Urothelium cell line (cell line): ENCODE measurements at regions not wholly inside any gene's neighbourhood (a gene's known extent, or its start where the extent isn't known, plus 50 kb on each side); places are given as distances from the start of the nearest gene placed in this dataset.
"Not testable (repeated sequence)": the region's sequence is repeated elsewhere in the genome, so short reads cannot be mapped to it uniquely, and the experiment has no call there.

Experiments
- DNase-seq: peaks from one replicate; pipeline ENCODE4 v3.0.0; 2011; ENCODE audit warnings: low spot score, mixed read lengths
- FAIRE-seq: peaks from 2 replicates; lab custom pipeline; 2011; peaks lifted over from hg19 to GRCh38; lab: Jason Lieb, UNC

DNA sequence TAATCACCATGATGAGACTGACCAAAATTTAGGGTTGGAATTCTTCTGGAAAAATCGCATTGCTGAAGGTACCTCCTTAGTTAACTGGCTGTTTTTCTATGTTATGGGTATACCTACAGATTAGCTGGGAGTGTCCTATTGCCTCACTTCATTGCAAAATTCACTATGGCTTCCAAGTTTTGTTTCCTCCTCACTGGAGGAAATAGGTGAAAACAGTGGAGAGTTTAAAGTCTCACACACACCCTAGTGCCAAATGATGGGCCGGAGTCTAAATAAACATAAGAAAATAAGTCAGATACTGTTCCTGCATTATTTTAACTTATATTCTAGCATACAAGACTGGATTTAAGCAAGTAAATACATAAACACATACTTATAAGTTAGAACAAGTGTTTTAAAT is 98.2 kb downstream of the AHR start:
- DNase-seq, result no peak
- no peak for FAIRE-seq

DNA sequence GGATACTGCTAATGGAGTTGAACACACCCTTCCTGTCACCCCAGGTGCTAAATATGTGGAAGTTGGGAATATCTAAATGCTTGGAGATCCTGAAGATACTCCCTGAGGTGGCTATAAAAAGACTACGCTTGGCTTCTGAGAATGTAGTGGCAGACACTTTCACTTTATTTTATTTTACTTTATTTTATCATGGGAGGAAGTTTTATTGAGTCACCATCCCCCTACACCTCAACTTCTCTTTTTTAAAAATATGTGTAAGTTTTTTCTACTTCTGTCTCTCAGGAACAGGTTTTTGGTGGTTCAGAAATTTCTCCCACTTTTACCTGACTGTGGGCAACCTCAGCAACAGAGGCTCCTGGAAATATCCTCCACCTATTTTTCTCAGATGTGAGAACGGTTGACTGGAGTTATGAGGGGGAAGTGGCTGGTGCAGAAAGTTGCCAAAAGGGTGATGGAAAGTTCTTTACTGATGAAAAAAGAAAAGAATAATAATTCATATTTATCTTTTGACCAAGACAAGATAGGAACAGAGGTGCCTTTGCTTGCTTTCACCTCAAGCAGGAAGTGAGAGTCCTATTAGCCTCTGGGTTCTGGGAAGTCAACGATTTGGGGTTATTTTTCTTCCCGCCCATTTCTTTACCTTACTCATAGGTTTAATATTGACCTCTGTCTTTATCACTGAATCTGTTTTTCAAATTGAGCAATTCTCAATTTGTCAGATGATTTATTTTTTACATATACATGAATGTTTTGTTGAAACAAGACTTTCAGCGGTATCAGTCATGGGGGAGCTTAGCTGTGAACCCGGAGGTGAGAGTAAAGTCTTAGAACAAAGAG is 103.6 kb downstream of the AHR start:
- FAIRE-seq (no peak), DNase-seq (no peak)

DNA sequence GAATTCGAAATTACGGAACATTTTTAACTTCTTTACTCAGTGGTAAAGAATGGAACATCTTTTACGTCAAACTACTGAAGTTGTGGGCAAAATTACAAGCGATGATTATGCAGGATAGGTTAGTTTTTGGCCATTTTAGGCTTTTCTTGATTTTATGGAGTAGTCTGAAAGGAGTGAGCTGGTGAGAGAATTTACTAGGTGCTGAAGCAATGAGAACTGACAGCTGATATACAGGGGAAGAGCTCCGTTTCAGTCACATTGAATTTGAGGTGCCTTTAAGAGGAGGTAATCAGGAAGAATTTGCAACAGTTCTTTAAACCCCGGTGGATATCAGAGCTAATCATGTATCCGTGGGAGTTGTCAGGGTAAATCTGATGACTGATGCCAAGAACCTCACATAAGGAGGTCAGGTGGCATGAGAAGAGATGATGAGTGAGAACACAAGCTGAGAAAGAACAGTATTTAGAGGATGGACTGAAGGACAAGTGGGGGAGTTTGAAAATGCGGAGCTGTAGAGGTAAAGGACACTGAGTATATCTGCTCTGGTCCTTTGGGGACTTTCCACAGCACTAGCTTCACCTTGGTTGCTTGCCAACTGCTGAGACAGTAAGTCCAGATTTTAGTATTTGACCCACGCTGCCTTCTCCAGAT is 104.3 kb downstream of the AHR start:
- no peak for DNase-seq
- FAIRE-seq, result no peak

DNA sequence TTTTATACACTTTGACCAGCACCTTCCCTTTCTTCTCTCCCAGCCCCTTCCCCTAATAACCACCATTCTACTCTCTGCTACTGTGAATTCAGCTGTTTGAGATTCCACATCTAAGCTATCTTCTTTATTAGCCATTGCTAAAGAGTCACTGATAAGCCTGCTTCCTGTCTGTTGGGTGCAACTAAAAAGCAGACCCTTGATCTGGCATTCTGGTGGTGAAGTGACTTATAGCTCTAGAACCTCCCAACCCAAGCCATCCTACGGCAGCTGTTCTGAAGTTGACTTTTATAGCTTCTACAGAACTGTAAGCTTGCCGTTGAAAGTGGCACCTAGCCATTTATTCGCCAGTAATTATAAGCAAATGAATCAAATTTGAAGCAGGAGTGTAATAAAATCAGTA is 105.6 kb downstream of the AHR start:
- DNase-seq (no peak), FAIRE-seq (no peak)

DNA sequence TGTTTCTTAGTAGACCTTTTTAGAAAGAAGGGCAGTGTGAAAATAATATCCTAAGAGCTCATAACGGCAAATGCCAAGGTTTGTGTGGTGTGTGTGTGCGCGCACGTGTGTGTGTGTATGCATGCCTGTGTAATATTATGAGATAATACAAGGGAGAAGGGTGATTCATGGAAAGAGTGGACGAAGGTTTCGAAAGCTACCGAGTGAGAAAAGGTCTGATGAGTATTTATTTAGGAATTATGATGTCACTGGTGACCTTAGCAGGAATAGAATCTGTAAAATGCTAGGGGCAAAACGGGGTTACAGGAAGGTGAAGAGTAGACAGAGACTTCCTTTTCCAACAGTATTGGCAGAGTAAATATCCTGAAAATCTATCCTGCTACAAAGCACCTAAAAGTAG is 107.3 kb downstream of the AHR start:
- peak; percentile 45 for DNase-seq
- peak; percentile 63 for FAIRE-seq

DNA sequence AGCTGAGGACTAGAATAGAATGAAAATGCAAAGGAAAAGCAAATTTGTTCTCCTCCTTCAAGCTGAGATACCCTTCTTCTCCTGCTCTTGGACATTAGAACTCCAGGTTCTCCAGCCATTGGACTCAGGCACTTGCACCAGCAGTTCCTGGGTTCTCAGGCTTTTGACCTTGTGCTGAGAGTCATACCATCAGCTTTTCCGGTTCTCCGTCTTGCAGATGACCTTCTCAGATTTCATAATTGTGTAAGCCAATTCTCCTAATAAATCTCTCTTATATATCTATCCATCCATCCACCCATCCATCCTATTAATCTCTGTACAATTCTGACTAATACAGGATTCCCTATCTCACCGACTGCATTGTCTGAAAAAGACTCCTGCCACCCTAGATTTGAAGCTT is 108.3 kb downstream of the AHR start:
- DNase-seq, result no peak
- FAIRE-seq, result no peak

DNA sequence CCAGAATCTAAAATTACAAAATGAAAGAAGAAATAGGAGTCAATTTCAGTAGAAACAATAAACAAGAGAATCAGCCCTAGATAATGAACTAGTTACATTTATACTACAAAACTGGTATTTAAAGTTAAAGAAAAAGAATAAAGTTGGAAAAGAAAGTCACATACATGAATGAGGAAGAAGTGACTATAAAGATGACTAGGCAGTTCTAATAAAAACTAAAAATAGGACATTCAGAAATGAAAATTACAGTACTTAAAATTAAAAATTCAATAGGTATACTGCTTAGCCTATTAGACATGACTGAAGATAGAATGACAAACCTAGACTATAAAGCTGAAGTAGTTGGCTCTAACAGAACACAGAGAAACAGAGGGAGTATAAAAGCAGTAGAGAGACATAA is 108.8 kb downstream of the AHR start:
- no peak for DNase-seq
- FAIRE-seq, result no peak

DNA sequence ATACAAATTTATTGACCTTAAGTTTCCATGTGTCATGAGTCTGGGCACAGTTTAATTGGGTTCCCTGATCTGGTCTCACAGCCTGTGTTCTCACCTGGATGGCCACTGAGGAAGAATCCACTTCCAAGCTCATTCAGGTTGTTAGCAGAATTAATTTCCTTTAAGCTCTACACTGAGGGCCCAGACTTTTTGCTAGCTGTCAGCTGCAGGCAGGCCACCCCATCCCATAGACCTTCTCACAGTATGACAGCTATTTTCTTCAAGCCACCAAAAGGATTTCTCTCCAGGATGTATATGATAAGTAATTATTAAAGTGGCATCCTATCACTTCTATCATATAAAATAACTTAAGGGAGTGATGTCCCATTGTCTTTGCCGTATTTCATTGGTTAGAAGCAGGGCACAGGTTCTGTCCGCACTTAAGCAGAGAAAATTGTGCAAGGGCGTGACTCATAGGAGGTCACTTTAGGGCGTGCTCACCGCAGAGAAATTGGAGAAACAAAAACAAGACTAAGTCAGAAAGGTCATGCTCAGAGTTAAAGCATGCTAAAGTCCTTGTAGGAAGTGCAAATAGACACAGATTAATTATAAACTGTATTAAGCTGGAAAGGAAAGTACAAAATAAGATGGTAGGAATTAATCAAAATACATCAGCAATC is 109.9 kb downstream of the AHR start:
- no peak for FAIRE-seq
- peak; percentile 70 for DNase-seq

DNA sequence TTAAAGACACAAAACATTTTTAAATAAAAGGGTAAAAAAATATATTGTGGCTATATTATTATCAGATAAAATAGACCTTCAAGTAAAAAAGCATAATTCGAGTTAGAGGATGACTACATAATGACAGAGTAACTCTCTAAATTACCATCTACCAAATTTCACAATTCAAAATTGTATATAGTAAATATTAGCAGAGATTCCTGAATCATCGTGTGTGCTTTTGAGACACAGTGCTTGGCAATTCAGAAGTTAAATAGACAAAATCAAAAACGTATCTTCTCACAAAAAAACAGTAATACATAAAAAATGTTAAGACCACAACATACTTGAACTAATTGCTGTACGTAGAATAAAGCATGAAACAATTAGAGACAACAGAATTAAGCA is 110.4 kb downstream of the AHR start:
- FAIRE-seq, result no peak
- no peak for DNase-seq

DNA sequence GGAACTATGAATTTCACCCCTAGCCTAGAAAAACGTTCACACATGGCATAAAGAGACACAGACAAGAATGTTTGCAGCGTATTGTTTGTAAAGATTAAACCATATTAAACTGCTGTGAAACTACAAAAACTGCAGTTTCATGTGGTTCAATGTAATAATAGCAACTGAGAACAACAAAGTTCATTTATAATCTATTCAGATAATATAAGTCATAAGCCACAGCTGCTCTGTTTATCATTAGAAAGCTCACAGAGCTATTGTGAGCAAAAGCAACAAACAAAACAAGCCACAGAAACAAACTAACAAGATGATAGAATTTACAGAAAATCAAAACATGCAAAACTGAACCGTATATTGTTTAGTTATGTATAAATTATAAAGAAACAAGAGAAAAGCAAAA is 113.5 kb downstream of the AHR start:
- DNase-seq (no peak), FAIRE-seq (no peak)

DNA sequence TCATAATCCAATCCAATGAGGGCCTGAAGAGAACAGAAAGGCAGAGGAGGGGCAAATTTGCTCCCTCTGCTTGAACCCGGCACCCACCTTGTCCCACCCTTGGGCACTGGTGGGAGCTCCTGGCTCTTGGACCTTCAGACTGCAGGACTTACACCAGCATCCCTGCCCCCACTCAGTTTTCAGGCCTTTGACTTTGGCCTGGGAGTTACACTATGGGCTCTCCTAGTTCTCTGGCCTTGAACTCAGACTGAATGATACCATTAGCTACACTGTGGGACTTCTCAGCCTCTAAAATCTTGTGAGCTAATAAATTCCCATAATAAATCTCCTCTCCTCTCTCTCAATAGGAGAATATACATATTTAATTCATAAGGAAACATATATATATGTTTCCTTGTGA is 114.4 kb downstream of the AHR start:
- no peak for FAIRE-seq

DNA sequence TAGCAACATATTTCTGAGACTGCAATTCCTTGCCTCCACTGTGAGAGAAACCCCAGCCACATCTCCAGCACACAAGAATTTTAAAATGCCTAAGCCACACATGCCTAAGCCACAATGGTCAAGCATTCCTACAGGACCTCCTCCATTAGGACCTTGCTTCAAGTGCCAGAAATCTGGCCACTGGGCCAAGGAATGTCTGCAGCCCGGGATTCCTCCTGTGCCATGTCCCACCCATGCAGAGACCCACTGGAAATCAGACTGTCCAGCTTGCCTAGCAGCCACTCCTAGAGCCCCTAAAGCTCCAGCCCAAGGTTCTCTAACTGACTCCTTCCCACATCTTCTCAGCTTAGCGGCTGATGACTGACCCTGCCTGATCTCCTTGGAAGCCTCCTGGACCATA is 117.5 kb downstream of the AHR start:
- FAIRE-seq, result no peak
- no peak for DNase-seq

More for the DNA sequence above, 114.4 kb downstream of the AHR start:
- DNase-seq, result no peak

DNA sequence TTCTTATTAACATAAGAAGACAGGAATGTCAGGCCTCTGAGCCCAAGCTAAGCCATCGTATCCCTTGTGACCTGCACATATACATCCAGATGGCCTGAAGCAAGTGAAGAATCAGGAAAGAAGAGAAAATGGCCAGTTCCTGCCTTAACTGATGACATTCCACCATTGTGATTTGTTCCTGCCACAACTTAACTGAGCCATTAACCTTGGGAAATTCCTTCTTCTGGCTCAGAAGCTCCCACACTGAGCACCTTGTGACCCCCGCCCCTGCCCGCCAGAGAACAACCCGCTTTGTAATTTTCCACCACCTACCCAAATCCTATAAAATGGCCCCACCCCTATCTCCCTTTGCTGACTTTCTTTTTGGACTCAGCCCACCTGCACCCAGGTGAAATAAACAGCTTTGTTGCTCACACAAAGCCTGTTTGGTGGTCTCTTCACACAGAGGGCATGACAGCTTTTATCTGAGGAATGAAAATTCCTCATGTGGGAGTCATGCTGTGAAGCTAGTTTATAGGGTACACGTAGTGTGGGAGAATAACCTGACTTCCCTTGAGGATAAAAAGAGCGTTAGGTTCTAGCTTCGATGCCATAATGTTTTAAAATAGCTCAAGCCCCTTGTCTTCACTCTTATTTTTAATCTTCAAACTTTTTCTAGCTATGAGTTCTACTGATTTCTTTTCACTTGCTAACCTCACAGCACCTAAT is 122.0 kb downstream of the AHR start:
- DNase-seq, result peak; percentile 42
- not testable (repeated sequence) for FAIRE-seq

DNA sequence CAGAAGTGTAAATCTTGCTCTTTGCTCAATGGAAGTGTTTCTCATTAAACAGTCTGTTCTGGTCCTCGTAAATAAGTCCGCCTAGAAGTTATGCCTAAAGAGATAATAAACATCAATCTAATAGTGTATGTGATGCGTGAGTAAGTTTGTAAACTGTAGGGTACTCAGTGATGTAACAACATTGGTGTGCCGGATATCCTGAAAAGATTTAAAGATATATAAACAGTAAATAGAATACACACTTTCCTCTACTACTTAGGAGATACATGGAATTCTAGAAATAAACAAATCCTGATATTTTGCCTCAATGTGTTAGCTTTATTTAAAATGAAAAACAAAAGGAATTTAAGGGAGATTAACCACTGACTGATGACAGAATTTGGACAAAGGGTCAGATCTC is 123.5 kb downstream of the AHR start:
- DNase-seq (no peak), FAIRE-seq (no peak)

DNA sequence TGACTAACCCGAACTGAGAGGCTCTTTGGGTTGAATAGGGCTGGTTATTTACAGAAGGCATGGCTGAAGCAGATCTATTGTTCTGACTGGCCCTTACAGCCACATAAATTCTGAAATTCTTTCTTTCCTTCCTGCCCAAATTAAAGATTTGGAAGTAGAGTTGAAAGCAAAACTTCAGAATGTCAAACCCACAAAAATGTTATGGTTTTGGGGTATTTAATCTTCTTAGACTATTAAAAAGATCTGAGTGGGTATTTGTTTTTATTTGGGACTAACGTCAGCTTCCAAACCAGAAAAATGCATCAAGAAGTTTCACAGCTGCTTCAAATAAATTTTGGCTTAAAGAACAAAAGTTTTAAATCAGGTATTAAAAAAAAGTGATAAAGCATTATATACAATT is 124.5 kb downstream of the AHR start:
- DNase-seq, result peak; percentile 12
- no peak for FAIRE-seq

DNA sequence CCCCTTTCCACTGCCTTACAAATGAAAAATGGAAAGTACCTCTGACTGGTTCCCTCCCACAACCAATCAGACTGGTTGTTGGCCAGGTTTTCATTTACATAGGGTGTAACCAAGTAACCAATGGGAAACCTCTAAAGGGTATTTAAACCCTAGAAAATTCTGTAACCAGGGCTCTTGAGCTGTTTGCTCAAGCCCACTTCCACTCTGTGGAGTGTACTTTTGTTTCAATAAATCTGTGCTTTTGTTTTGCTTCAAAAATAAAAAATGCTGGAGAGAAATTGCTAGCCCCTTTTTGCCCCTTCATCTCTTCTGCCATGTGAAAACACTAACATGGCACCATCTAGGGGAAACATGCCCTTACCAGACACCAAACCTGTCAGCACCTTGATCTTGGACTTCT is 129.5 kb downstream of the AHR start:
- DNase-seq, result no peak
- peak; percentile 23 for FAIRE-seq

DNA sequence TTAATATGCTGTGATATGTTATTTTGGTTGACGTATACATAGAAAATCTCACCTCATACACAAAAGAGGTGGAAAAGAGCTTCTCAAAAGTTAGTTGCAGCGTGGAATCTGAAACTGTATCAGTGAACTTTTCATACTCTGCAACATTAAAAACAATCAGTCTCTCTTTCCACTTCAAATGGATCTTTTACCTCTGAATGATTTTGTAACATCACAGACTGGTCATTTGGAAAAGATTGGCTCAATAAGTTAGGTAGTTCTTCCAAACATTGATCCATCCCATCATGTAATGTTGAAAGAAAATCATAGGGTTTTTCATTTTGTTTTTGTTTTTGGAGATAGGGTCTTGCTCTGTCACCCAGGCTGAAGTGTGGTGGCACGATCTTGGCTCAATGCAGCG is 131.1 kb downstream of the AHR start:
- FAIRE-seq, result no peak
- DNase-seq, result no peak

DNA sequence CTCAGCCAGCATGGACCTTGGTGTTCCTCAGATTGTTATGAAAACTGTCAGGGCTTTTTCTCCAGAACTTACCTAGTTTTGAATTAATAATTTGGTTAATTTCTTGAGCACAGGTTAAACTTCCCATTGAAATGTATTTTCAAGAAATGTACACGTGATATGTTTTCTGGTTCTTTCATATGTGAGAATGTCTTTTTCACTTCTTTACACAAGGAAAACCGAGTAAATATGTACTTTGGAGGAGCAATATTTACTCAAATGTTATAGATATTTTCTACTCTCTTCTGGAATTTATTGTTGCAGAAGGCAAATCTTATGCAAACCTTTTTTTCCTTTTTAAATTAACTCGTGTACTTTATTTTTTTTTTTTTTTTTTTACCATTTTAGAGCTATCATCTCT is 134.3 kb downstream of the AHR start:
- FAIRE-seq, result no peak
- no peak for DNase-seq

DNA sequence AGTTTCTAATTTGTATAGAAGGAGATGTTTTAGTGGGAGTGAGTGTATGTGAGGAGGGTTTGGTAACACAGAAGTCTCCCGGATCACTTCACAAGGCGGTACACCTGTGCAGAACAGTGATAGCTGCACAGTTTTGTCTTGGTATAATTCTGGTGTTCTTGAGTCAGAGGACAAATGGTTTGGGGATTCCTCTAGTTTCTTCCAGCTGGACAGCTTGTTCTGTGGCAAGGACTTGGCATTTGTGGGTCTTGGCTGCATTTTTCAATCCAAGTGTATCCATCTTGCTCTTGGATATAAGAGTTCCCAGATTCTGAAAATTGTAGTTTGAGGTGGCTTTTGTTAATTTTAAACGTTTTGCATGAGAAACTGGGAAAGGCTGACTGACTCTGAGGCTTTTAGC is 135.7 kb downstream of the AHR start:
- DNase-seq, result no peak
- no peak for FAIRE-seq

DNA sequence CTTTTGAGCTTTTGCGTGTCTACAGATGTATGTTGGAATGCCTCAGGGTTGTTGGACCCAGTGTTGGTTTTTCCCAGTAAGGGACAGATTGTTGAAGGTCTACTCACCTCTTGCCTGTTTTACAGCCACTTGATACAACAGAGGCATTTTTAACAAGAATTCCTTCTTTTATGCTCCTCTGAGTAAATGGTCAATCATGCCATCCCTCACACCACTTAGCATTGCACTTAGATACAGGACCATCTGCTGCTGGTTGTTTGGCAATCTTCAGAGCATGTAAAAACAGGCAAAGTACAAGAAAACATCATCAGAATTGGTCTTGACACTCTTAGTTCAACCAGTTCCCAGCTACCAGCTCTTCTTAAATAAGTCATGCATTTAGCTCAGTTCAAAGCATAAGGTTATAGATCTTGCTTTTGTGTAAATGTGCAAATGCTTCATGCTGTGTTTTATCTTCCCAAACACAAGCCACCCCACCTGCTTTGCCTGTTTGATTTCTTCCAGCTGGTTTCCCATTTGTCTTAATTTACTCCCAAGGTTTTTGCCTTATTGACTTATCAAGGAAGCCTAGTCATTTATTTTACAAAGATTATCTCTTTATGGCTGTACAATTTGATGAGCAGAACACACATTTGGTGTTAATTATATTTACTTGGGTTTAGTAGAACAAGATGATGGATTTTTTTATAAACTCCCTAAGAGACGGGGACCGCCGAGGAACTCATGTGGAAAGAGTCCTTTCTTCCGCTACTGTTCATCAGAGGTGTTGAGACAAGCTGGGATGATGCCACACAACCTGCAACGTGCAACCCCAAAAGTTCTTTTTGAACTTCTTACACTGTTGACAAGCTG is 136.6 kb downstream of the AHR start:
- no peak for FAIRE-seq
- DNase-seq, result no peak

DNA sequence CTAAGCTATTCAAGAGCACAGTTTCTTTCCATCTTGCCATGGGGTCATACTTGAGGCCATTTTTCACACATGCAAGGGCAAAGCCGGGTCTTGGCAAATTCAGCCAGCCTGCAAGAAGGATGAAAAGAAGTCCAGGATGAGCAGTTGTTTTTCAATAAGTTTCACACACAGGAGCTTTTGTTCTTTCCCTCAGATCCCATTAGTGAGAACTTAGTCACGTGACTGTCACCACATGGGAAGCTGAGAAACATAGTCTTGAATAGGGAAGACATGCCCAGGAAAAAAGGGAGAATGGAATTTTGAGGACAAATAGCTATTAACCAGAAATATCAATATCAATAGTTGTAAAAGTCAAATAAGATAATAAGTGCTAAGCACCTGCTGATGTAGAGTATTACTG is 137.7 kb downstream of the AHR start:
- no peak for FAIRE-seq
- no peak for DNase-seq
